RWPE1 (cell line): ENCODE measurements at regions not wholly inside any gene's neighbourhood (a gene's known extent, or its start where the extent isn't known, plus 50 kb on each side); places are given as distances from the start of the nearest gene placed in this dataset.

Source experiments
- CTCF ChIA-PET: fragments of 350-600 bp; sonication (Branson Sonifier 250); formaldehyde crosslinking; extraction: SDS; loops from one replicate; lab custom pipeline; 2021; lab: Yijun Ruan, JAX
- POLR2A ChIA-PET: fragments of 400-600 bp; formaldehyde crosslinking; extraction: SDS; loops from one replicate; lab custom pipeline; 2020; ENCODE audit warnings: antibody characterized with exemption; ENCODE audit not compliant: low non-redundant PET; lab: Yijun Ruan, JAX
- DNase-seq: peaks from one replicate; pipeline ENCODE4 v3.0.0; 2012; ENCODE audit warnings: low spot score
- H3K27ac ChIP-seq: fragments of 450-650 bp; 2 replicates; pipeline ENCODE4 v1.5.1; 2017
- TF ChIP-seq, protein P1 (sequence below): fragments of 450-650 bp; conservative IDR thresholded peaks from 2 replicates; pipeline ENCODE4 v1.5.1; 2017; ENCODE audit warnings: low read depth, mild to moderate bottlenecking

DNA sequence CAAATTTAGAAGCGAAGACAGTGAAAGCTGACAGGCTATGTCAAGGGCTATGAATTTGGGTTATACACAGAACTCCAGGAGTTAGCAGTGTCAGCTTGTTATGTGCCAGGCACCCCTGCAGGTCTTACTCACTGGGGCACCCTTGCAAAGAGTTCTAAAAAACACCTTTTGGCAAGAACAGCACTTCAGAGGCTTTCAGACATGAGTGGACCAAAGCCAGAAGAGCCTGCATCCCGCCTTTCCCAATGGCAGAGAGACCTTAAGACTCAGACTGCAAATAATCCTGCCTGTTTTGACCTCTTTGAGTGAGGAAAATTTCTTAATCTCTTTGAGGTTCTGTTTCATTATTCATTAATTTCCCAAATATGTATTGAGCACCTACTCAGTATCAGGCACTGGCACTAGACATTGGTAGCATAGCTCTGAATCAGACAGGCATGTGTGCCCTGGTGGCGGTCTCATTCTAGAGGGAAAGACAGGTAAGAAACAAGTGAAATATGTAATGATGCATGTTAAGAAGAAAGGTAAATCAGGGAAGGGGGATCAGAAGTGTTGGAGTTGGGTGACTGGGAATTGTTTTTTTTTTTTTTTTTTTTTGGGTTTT lies 280.0 kb downstream of the KBTBD8 start:
- no peak overlapping the region for H3K27ac ChIP-seq
- DNase-seq, result no peak
- CTCF ChIA-PET, result no interaction called here
- POLR2A ChIA-PET, result no interaction called here
- TF ChIP-seq, protein P1, sequence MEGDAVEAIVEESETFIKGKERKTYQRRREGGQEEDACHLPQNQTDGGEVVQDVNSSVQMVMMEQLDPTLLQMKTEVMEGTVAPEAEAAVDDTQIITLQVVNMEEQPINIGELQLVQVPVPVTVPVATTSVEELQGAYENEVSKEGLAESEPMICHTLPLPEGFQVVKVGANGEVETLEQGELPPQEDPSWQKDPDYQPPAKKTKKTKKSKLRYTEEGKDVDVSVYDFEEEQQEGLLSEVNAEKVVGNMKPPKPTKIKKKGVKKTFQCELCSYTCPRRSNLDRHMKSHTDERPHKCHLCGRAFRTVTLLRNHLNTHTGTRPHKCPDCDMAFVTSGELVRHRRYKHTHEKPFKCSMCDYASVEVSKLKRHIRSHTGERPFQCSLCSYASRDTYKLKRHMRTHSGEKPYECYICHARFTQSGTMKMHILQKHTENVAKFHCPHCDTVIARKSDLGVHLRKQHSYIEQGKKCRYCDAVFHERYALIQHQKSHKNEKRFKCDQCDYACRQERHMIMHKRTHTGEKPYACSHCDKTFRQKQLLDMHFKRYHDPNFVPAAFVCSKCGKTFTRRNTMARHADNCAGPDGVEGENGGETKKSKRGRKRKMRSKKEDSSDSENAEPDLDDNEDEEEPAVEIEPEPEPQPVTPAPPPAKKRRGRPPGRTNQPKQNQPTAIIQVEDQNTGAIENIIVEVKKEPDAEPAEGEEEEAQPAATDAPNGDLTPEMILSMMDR, result no peak

DNA sequence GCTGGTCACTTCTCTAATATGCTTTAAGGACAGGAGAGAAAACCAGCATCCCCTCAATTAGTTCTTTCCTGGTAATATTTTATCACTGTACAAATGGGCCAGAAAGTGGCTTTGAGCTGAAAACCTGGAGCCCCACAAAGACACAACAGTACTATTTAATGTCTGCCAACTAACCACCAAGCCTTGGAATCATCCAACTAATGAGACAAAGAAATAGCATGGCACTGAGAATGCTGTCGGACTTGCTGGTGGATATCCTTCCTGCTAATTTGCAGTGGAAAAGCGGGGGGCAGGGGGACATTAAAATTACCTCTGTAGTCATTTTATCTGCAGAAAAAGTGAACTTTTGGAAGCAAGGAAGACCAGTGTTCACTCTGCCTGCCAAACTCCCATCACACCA lies 288.5 kb downstream of the KBTBD8 start:
- TF ChIP-seq, protein P1, result no peak
- no peak for DNase-seq
- ChIA-PET CTCF (interaction anchor here (0.8 kb wide), 1 partner anchor 1589 kb away, joined by 3 read pairs; no protein-coding TSS in a partner anchor), POLR2A (no interaction called here)
- H3K27ac ChIP-seq, result no peak overlapping the region

DNA sequence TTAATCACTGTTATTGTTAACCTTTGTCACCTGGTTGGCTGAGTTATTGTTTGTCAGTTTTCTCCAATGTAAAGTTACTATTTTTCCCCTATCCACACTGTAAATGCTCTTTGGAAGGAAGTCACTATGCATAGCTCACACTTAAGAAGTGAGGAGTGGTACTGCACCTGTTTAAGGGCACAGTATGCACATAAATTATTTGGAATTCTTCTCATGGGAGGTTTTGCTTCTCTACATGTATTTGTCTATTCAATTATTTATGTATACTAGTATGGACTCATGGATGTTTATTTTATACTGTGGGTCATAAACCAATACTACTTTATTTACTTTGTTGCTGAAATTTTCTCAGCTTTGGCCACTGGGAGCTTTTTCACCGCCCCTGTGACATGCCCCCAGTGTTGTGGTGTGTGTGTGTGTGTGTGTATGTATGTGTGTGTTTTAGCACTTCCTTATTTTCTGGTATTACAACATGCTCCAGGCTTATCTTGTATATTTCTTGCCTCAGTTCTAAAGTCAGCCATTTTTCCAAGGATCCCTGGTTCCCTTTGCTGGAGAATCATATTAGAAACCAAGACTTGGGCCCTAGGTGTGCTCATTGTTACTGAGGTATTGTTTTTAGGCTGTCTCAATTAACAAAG lies 290.5 kb downstream of the KBTBD8 start:
- DNase-seq, result no peak
- CTCF ChIA-PET, result interaction anchor here (0.5 kb wide), 1 partner anchor 401 kb away, joined by 4 read pairs; no protein-coding TSS in a partner anchor
- TF ChIP-seq, protein P1, result no peak
- H3K27ac ChIP-seq, result no peak overlapping the region
- POLR2A ChIA-PET, result no interaction called here

DNA sequence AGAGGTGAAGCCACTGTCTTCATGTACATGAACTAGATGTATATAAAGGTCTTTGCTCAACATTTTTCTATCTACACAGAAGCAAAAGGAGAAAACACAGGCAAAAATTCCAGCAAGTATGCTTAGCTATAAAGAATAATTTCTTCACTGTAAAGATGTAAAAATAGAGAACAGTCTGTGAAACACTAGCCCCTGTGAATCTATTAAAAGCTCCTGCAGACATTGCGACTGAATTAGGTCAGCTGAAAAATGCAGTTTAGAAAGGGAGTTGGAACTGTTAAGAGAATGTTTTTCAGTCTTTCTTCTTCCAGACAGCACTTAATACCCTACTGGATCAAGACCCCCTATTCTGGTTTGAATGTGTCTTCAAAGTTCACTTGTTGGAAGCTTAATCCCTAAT lies 291.5 kb downstream of the KBTBD8 start:
- ChIA-PET POLR2A (no interaction called here), CTCF (no interaction called here)
- no peak overlapping the region for H3K27ac ChIP-seq
- no peak for DNase-seq
- TF ChIP-seq, protein P1, result no peak

DNA sequence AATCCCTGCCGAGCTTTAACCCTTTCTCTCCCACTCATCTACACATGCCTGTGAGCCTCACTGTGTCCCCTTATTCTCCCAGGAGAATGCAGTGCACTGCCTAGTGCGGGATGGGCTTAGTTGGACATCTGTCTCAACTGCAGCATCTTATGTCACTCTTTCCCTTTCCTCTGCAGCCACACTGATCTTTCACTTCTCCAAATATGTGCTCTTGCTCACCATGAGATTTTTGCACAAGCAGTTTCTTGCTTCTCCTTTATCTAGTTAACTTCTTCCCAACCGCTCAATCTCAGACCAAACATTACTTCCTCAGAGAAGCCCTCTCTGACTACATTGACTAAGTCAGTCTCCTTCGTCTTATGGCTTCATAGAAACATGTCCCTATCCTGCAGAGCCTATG lies 292.3 kb downstream of the KBTBD8 start:
- TF ChIP-seq, protein P1, result no peak
- no peak for DNase-seq
- CTCF ChIA-PET, result no interaction called here
- POLR2A ChIA-PET, result no interaction called here
- no peak overlapping the region for H3K27ac ChIP-seq

DNA sequence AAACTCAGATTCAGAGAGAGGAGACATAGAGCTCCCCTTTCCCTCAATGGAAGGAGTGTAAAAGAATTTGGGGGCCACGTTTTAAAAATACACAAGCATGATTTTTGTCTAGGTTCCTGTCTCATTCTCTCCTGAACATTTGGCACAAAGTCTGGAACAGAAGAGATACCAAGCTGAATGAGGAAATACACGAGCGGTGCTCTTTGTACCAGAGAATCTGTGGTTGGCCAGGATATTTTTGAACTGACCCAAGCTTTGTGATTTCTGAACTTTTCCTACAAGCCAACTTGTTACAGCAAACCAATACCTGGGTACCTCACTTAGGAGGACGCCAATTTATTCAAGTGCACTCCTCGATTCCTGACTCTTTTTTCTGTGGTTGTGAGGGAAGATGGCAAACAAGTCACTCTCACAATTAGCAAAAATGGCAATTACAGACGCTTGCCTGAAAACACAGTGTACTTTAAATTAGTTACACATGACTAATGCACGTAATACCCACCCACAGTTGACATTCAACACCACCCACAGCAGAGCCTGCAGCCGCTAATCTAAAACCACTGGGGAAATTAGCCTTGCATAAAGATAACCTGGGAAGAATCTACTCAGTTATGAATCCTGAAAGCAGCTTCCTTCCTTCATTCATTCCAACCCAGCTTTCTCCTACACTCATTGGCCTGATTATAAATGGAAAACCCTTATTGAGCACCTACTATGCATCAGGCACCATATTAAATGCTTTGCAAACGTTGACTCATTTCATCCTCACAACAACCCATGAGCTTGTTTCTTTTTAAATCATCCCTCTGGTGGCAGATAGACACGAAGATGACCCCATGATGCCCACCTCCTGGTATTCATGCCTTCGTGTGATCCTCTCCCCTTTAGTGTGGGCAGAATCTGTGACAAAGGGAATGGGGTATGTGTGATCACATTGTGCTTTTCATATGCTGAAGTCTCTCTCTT lies 293.5 kb downstream of the KBTBD8 start:
- ChIA-PET CTCF (no interaction called here), POLR2A (no interaction called here)
- TF ChIP-seq, protein P1, result no peak
- no peak overlapping the region for H3K27ac ChIP-seq
- no peak for DNase-seq
